CD14-positive monocyte (primary cell): ENCODE measurements at regions not wholly inside any gene's neighbourhood (a gene's known extent, or its start where the extent isn't known, plus 50 kb on each side); places are given as distances from the start of the nearest gene placed in this dataset.

Experiments
- DNase-seq, 3 donors: peaks; one replicate each; pipeline ENCODE4 v3.0.0-alpha.2; 2011 to 2022
- H2AFZ ChIP-seq: 2 replicates; pipeline ENCODE4 v1.6.0; 2012; ENCODE audit warnings: mild to moderate bottlenecking, low read depth, low read length, inconsistent platforms; ENCODE audit not compliant: insufficient read depth, poor library complexity, severe bottlenecking
- H3K27ac ChIP-seq, 2 donors: 1 replicate in 1 of 2; 2 replicates in 1 of 2; pipeline ENCODE4 v1.5.1; 2012 to 2013; ENCODE audit warnings: low read length in 2 of 2, control low read depth in 1 of 2, inconsistent platforms in 1 of 2, low read depth in 1 of 2, mild to moderate bottlenecking in 1 of 2
- H3K27me3 ChIP-seq, 2 donors: one replicate each; pipeline versions ENCODE4 v1.6.0 to v1.6.1; 2011 to 2013; ENCODE audit warnings: low read length in 2 of 2; ENCODE audit not compliant: control insufficient read depth in 2 of 2, insufficient read depth in 2 of 2
- H3K36me3 ChIP-seq, 2 donors: replicated peaks in 1 of 2; 1 replicate in 1 of 2; 2 replicates in 1 of 2; pipeline versions ENCODE4 v1.5.1 to v1.6.1; 2012 to 2013; ENCODE audit warnings: low read length in 2 of 2, control low read depth in 1 of 2, inconsistent platforms in 1 of 2, mild to moderate bottlenecking in 1 of 2; ENCODE audit not compliant: insufficient read depth in 2 of 2, control insufficient read depth in 1 of 2
- H3K4me1 ChIP-seq, 2 donors: 1 replicate in 1 of 2; 2 replicates in 1 of 2; pipeline versions ENCODE4 v1.5.1 to v1.6.1; 2012 to 2013; ENCODE audit warnings: low read length in 2 of 2, control low read depth in 1 of 2, inconsistent platforms in 1 of 2, mild to moderate bottlenecking in 1 of 2, moderate library complexity in 1 of 2; ENCODE audit not compliant: insufficient read depth in 2 of 2, control insufficient read depth in 1 of 2
- H3K4me2 ChIP-seq: replicated peaks from 2 replicates; pipeline ENCODE3; 2012; ENCODE audit warnings: low read length, moderate library complexity, mild to moderate bottlenecking; ENCODE audit not compliant: poor library complexity, severe bottlenecking; ENCODE audit errors: extremely low read depth
- H3K4me3 ChIP-seq, 3 experiments: fragments of 200-600 bp in 1 of 3; sonication (generic) in 1 of 3; replicated peaks in 1 of 3; 1 replicate in 2 of 3; 2 replicates in 1 of 3; pipeline ENCODE4 v1.5.1; 2011 to 2013; ENCODE audit warnings: low read length in 3 of 3, mild to moderate bottlenecking in 3 of 3, control low read depth in 2 of 3, low read depth in 2 of 3, inconsistent platforms in 1 of 3, moderate library complexity in 1 of 3
- H3K79me2 ChIP-seq: 2 replicates; pipeline ENCODE4 v1.6.0; 2012; ENCODE audit warnings: mild to moderate bottlenecking, control low read depth, inconsistent platforms, low read length, moderate library complexity; ENCODE audit not compliant: insufficient read depth
- H3K9ac ChIP-seq: 2 replicates; pipeline ENCODE4 v1.6.0; 2017; ENCODE audit warnings: low read length, mild to moderate bottlenecking; ENCODE audit not compliant: insufficient read depth, poor library complexity, severe bottlenecking
- H3K9me3 ChIP-seq, 2 donors: replicated peaks in 1 of 2; 1 replicate in 1 of 2; 2 replicates in 1 of 2; pipeline versions ENCODE4 v1.5.1 to v1.6.1; 2012 to 2013; ENCODE audit warnings: low read length in 2 of 2, control low read depth in 1 of 2; ENCODE audit not compliant: control insufficient read depth in 1 of 2, insufficient read depth in 1 of 2
- H4K20me1 ChIP-seq: 2 replicates; pipeline ENCODE4 v1.6.0; 2012; ENCODE audit warnings: mild to moderate bottlenecking, low read length, control low read depth, moderate library complexity; ENCODE audit not compliant: insufficient read depth
- H3K27ac Mint-ChIP-seq, 7 donors: one replicate each; pipeline ENCODE4 v1.8.0; 2020; ENCODE audit warnings: mild to moderate bottlenecking in 7 of 7, mixed read lengths in 7 of 7, moderate library complexity in 6 of 7, inconsistent platforms in 2 of 7
- H3K27me3 Mint-ChIP-seq, 3 donors: one replicate each; pipeline ENCODE4 v1.8.0; 2021 to 2022; ENCODE audit warnings: low read depth in 3 of 3, mild to moderate bottlenecking in 3 of 3, mixed read lengths in 3 of 3, moderate library complexity in 3 of 3, inconsistent platforms in 1 of 3
- H3K36me3 Mint-ChIP-seq, 2 donors: one replicate each; pipeline ENCODE4 v1.8.0; 2020; ENCODE audit warnings: mixed read lengths in 2 of 2, inconsistent platforms in 1 of 2, mild to moderate bottlenecking in 1 of 2
- H3K4me1 Mint-ChIP-seq: one replicate; pipeline ENCODE4 v1.8.0; 2020; ENCODE audit warnings: mild to moderate bottlenecking, mixed read lengths
- H3K4me3 Mint-ChIP-seq, 2 donors: one replicate each; pipeline ENCODE4 v1.8.0; 2020; ENCODE audit warnings: mild to moderate bottlenecking in 2 of 2, mixed read lengths in 2 of 2, moderate library complexity in 1 of 2
- H3K9me3 Mint-ChIP-seq, 7 donors: one replicate each; pipeline ENCODE4 v1.8.0; 2020 to 2022; ENCODE audit warnings: mixed read lengths in 7 of 7, mild to moderate bottlenecking in 6 of 7, moderate library complexity in 6 of 7, inconsistent platforms in 2 of 7
- CTCF ChIP-seq: fragments of 200-600 bp; IDR thresholded peaks from one replicate; pipeline ENCODE4 v1.8.0; 2022; ENCODE audit warnings: antibody characterized with exemption, mild to moderate bottlenecking
- WGBS: methylation state at CpG from one replicate; pipeline ENCODE4 v1.1.5; 2013; ENCODE audit warnings: missing lambda C conversion rate; ENCODE audit not compliant: insufficient coverage; 5-methylcytosine and 5-hydroxymethylcytosine counted together
- intact Hi-C, 2 donors: fragments of 100-400 bp; cut with micrococcal nuclease; formaldehyde crosslinking; loops; one replicate each; pipeline versions ENCODE4 v1.15.0 to v1.15.1; 2023

- Mint-ChIP-seq H3K27ac (no peak overlapping the region), H3K4me1 (peaks cover 13% of the 10 kb centered on the region), H3K27me3 (peaks cover 0 to 3% (median 0%) of the 10 kb centered on the region in 3 donors), H3K36me3 (no peaks in the 10 kb centered on the region), H3K9me3 (peaks cover 0 to 6% (median 2%) of the 10 kb centered on the region in 7 donors), H3K4me3 (no peak overlapping the region)
- Histone ChIP-seq H3K27me3 (no peaks in the 10 kb centered on the region), H3K4me3 (no peak overlapping the region), H3K4me1 (peaks cover 49 to 52% of the 10 kb centered on the region in 2 donors), H3K9ac (no peak overlapping the region), H2AFZ (no peak overlapping the region), H3K9me3 (peaks cover 0 to 4% of the 10 kb centered on the region in 2 donors), H3K36me3 (no peaks in the 10 kb centered on the region), H4K20me1 (no peaks in the 10 kb centered on the region), H3K4me2 (no peak overlapping the region), H3K79me2 (no peaks in the 10 kb centered on the region), H3K27ac (no peak overlapping the region)
- WGBS = 84% methylated on average over 3 of the region's 3 CpGs
- intact Hi-C loops = no loop called here
- no peak for TF ChIP-seq CTCF
- no peak for DNase-seq
Observed at GRCh38 chr11:130615561-130615960, 167.1 kb downstream of the ADAMTS15 start.

GRCh38 chr11:130616573-130616972 lies 168.1 kb downstream of the ADAMTS15 start:
- Histone ChIP-seq H3K9me3 (peaks cover 0 to 4% of the 10 kb centered on the region in 2 donors), H3K4me3 (peak overlapping the region in 1 of 3 experiments; percentile 7), H3K36me3 (no peaks in the 10 kb centered on the region), H3K27ac (peak overlapping the region in 1 of 2 donors; percentile 78), H3K9ac (no peak overlapping the region), H3K79me2 (no peaks in the 10 kb centered on the region), H4K20me1 (no peaks in the 10 kb centered on the region), H3K4me2 (peak overlapping the region; percentile 45), H3K27me3 (no peaks in the 10 kb centered on the region), H3K4me1 (peaks cover 49 to 52% of the 10 kb centered on the region in 2 donors), H2AFZ (no peak overlapping the region)
- Mint-ChIP-seq H3K4me3 (no peak overlapping the region), H3K4me1 (peaks cover 13% of the 10 kb centered on the region), H3K27me3 (peaks cover 0 to 3% (median 0%) of the 10 kb centered on the region in 3 donors), H3K36me3 (no peaks in the 10 kb centered on the region), H3K9me3 (peaks cover 0 to 6% (median 2%) of the 10 kb centered on the region in 7 donors), H3K27ac (no peak overlapping the region)
- 0% methylated on average over 2 of the region's 3 CpGs for WGBS
- intact Hi-C loops = no loop called here
- TF ChIP-seq CTCF = no peak
- DNase-seq = peak; percentile 56 to 79 (median 63)
